Panc1 (cell line): ENCODE measurements at regions not wholly inside any gene's neighbourhood (a gene's known extent, or its start where the extent isn't known, plus 50 kb on each side); places are given as distances from the start of the nearest gene placed in this dataset.

ENCODE experiments used
- ATAC-seq: fragments of 200-7000 bp; cut with Tn5 transposase; 2 replicates; pipeline ENCODE4 v1.9.1; 2020; ENCODE audit warnings: mild to moderate bottlenecking, moderate library complexity
- BruUV-seq: library from RNA; stranded (reverse); fragments of 400-500 nt; replicated peaks from 2 replicates; lab custom pipeline; 2021; lab: Mats Ljungman, UMichigan
- CTCF ChIA-PET: fragments of 300-600 bp; sonication (Branson Sonifier 250); formaldehyde crosslinking; loops from one replicate; lab custom pipeline; 2022; ENCODE audit warnings: antibody characterized with exemption; lab: Charles Lee
- POLR2A ChIA-PET: fragments of 300-600 bp; sonication (Branson Sonifier 250); formaldehyde crosslinking; loops from one replicate; lab custom pipeline; 2022; ENCODE audit warnings: antibody characterized with exemption; lab: Charles Lee
- DNase-seq: peaks from one replicate; pipeline ENCODE4 v3.0.0-alpha.2; 2010; ENCODE audit warnings: low read depth, low spot score
- H3K27ac ChIP-seq: 2 replicates; pipeline ENCODE4 v1.5.1; 2011; ENCODE audit warnings: mild to moderate bottlenecking, low read length, inconsistent platforms
- H3K27me3 ChIP-seq: fragments of 200-500 bp; sonication (Bioruptor generic); 2 replicates; pipeline ENCODE4 v1.6.0; 2014; ENCODE audit warnings: low read length, inconsistent platforms; ENCODE audit not compliant: control insufficient read depth, insufficient read depth
- H3K36me3 ChIP-seq: fragments of 200-500 bp; sonication (Bioruptor generic); 2 replicates; pipeline ENCODE4 v1.5.1; 2014; ENCODE audit warnings: inconsistent platforms, mild to moderate bottlenecking, low read length, moderate library complexity; ENCODE audit not compliant: control insufficient read depth, insufficient read depth
- H3K4me1 ChIP-seq: 2 replicates; pipeline ENCODE4 v1.5.1; 2011; ENCODE audit warnings: inconsistent platforms, mild to moderate bottlenecking, low read length, moderate library complexity; ENCODE audit not compliant: control insufficient read depth, insufficient read depth
- H3K4me3 ChIP-seq, 2 experiments: 2 replicates each; pipeline ENCODE4 v1.5.1; 2011 to 2012; ENCODE audit warnings: low read depth in 2 of 2, low read length in 2 of 2, mild to moderate bottlenecking in 2 of 2, inconsistent platforms in 1 of 2, moderate library complexity in 1 of 2
- H3K9me3 ChIP-seq: fragments of 200-500 bp; sonication (Bioruptor generic); 2 replicates; pipeline ENCODE4 v1.5.1; 2014; ENCODE audit warnings: low read depth, mild to moderate bottlenecking, inconsistent platforms, low read length, moderate library complexity; ENCODE audit not compliant: control insufficient read depth, insufficient read depth
- POLR2AphosphoS5 ChIP-seq: IDR thresholded peaks from 2 replicates; pipeline ENCODE4 v1.6.1; 2012; ENCODE audit warnings: mild to moderate bottlenecking, low read depth, low read length, moderate library complexity
- SIN3A ChIP-seq: IDR thresholded peaks from 2 replicates; pipeline ENCODE4 v1.6.1; 2012; ENCODE audit warnings: low read depth, mild to moderate bottlenecking, low read length, moderate library complexity, borderline replicate concordance; ENCODE audit not compliant: insufficient read depth
- TCF7L2 ChIP-seq: IDR thresholded peaks from 2 replicates; pipeline ENCODE4 v1.6.1; 2011; ENCODE audit warnings: mild to moderate bottlenecking, low read depth, low read length, inconsistent platforms
- in situ Hi-C: cut with HindIII; loops from 2 replicates; pipeline ENCODE4 v1.10.0; 2016; ENCODE audit warnings: low sequenced_read_pairs, low pct_unique_long_range_greater_than_20kb
- intact Hi-C: fragments of 100-400 bp; cut with micrococcal nuclease; formaldehyde crosslinking; loops from one replicate; pipeline ENCODE4 v1.10.0; 2022; ENCODE audit not compliant: unreplicated experiment
- TF ChIP-seq, protein P1 (sequence below): fragments of 450-650 bp; IDR thresholded peaks from 2 replicates; pipeline ENCODE4 v1.5.1; 2017; ENCODE audit warnings: mild to moderate bottlenecking
- TF ChIP-seq, protein P2 (sequence below), 2 experiments: IDR thresholded peaks; 2 replicates each; pipeline ENCODE4 v1.6.1; 2011 to 2012; ENCODE audit warnings: low read depth in 2 of 2, control low read depth in 1 of 2, low read length in 1 of 2, mild to moderate bottlenecking in 1 of 2, moderate library complexity in 1 of 2; ENCODE audit not compliant: insufficient read depth in 1 of 2

DNA sequence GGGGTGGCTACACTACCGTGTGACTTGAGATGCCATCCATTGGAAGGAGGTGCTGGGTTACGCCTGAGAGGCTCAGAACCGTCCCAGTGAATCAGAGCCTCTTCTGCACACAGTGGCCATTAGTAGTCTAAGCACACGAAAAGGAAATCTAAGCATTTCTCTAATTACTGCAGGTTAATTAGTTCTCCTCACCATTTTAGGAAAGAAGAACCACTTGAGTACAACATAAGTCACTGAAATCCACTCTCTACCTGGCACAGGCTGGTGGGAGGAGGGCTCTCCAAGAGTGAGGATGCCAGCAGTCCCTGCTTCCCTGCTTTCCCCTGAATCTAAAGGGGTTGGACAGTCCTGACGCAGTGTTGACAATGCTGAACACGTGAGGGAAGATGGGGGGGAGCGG, 606.3 kb downstream of the NPHP4 start:
- no peak overlapping the region for H3K4me3 ChIP-seq
- H3K4me1 ChIP-seq, result no peaks in the 10 kb centered on the region
- no peaks in the 10 kb centered on the region for H3K9me3 ChIP-seq
- no peaks in the 10 kb centered on the region for H3K36me3 ChIP-seq
- intact Hi-C loops, result no loop called here
- in situ Hi-C loops, result no loop called here
- peaks cover 11% of the 10 kb centered on the region; the same call in 1 of the 2 replicates for H3K27me3 ChIP-seq
- ChIA-PET CTCF (no interaction called here), POLR2A (no interaction called here)
- TF ChIP-seq SIN3A (no peak), TCF7L2 (no peak), POLR2AphosphoS5 (no peak)
- TF ChIP-seq, protein P1, sequence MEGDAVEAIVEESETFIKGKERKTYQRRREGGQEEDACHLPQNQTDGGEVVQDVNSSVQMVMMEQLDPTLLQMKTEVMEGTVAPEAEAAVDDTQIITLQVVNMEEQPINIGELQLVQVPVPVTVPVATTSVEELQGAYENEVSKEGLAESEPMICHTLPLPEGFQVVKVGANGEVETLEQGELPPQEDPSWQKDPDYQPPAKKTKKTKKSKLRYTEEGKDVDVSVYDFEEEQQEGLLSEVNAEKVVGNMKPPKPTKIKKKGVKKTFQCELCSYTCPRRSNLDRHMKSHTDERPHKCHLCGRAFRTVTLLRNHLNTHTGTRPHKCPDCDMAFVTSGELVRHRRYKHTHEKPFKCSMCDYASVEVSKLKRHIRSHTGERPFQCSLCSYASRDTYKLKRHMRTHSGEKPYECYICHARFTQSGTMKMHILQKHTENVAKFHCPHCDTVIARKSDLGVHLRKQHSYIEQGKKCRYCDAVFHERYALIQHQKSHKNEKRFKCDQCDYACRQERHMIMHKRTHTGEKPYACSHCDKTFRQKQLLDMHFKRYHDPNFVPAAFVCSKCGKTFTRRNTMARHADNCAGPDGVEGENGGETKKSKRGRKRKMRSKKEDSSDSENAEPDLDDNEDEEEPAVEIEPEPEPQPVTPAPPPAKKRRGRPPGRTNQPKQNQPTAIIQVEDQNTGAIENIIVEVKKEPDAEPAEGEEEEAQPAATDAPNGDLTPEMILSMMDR, result no peak
- ATAC-seq (no peak), DNase-seq (no peak)
- H3K27ac ChIP-seq, result no peak overlapping the region
- BruUV-seq, result no TSS peak

DNA sequence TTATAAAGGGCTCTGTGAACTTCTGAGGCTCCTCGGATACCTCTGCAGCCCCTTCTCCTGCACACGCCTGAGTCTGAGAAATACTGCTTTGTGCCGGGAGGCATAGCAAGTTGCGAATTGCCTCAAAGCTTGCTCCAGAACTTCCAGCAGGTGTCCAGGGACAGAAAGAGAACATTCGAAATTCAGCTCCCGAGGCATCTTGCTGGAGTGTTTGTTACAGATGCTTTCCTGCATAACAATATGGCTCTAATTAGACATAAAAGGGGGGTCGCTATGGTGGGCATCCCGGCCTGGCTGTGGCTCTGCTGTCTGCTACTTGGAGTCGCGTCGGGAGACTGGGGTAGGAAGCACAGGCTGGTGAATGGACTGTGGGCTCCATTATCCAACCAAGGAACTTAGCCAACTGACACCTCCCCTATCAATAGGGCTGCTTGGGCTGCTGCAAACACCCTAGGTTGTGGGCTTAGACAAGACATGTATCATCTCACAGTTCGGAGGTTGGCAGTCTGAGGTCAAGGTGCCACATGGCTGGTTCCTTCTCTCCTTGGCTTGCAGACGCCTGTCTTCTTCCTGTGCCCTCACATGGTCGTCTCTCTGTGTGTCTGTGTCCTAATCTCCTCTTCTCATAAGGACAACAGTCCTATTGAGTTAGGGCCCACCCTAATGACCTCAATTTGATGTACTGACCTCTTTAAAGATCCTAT, 607.0 kb downstream of the NPHP4 start:
- TF ChIP-seq POLR2AphosphoS5 (no peak), SIN3A (no peak), TCF7L2 (no peak)
- TF ChIP-seq, protein P2, sequence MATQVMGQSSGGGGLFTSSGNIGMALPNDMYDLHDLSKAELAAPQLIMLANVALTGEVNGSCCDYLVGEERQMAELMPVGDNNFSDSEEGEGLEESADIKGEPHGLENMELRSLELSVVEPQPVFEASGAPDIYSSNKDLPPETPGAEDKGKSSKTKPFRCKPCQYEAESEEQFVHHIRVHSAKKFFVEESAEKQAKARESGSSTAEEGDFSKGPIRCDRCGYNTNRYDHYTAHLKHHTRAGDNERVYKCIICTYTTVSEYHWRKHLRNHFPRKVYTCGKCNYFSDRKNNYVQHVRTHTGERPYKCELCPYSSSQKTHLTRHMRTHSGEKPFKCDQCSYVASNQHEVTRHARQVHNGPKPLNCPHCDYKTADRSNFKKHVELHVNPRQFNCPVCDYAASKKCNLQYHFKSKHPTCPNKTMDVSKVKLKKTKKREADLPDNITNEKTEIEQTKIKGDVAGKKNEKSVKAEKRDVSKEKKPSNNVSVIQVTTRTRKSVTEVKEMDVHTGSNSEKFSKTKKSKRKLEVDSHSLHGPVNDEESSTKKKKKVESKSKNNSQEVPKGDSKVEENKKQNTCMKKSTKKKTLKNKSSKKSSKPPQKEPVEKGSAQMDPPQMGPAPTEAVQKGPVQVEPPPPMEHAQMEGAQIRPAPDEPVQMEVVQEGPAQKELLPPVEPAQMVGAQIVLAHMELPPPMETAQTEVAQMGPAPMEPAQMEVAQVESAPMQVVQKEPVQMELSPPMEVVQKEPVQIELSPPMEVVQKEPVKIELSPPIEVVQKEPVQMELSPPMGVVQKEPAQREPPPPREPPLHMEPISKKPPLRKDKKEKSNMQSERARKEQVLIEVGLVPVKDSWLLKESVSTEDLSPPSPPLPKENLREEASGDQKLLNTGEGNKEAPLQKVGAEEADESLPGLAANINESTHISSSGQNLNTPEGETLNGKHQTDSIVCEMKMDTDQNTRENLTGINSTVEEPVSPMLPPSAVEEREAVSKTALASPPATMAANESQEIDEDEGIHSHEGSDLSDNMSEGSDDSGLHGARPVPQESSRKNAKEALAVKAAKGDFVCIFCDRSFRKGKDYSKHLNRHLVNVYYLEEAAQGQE (IDR thresholded peaks at IDR 0.05; ENCODE audit: insufficient read depth in 1 of 2, low read depth in 2 of 2, low read length in 1 of 2), result no peak
- TF ChIP-seq, protein P1, result no peak
- no peak for ATAC-seq
- in situ Hi-C loops, result no loop called here
- Histone ChIP-seq H3K27me3 (peaks cover 13% of the 10 kb centered on the region; the same call in 1 of the 2 replicates), H3K9me3 (no peaks in the 10 kb centered on the region), H3K27ac (no peak overlapping the region), H3K4me3 (no peak overlapping the region), H3K36me3 (no peaks in the 10 kb centered on the region), H3K4me1 (no peaks in the 10 kb centered on the region)
- ChIA-PET POLR2A (no interaction called here), CTCF (no interaction called here)
- DNase-seq, result no peak
- intact Hi-C loops, result no loop called here
- BruUV-seq, result no TSS peak
